Glutamatergic neuron (in vitro differentiated cells): ENCODE measurements at regions not wholly inside any gene's neighbourhood (a gene's known extent, or its start where the extent isn't known, plus 50 kb on each side); places are given as distances from the start of the nearest gene placed in this dataset.

Source experiments
- DNase-seq: peaks from one replicate; pipeline ENCODE4 v3.0.0; 2022
- H3K27ac Mint-ChIP-seq: one replicate; pipeline ENCODE4 v1.8.0; 2020; ENCODE audit warnings: mild to moderate bottlenecking, mixed read lengths, inconsistent platforms; ENCODE audit not compliant: unreplicated experiment
- H3K27me3 Mint-ChIP-seq: one replicate; pipeline ENCODE4 v1.8.0; 2020; ENCODE audit warnings: mild to moderate bottlenecking, moderate library complexity, mixed read lengths, inconsistent platforms; ENCODE audit not compliant: unreplicated experiment
- H3K36me3 Mint-ChIP-seq: one replicate; pipeline ENCODE4 v1.8.0; 2020; ENCODE audit warnings: mild to moderate bottlenecking, mixed read lengths, inconsistent platforms; ENCODE audit not compliant: unreplicated experiment
- H3K4me1 Mint-ChIP-seq: one replicate; pipeline ENCODE4 v1.8.0; 2020; ENCODE audit warnings: mild to moderate bottlenecking, low read depth, mixed read lengths, inconsistent platforms; ENCODE audit not compliant: unreplicated experiment
- H3K4me3 Mint-ChIP-seq: one replicate; pipeline ENCODE4 v1.8.0; 2020; ENCODE audit warnings: mild to moderate bottlenecking, mixed read lengths, inconsistent platforms; ENCODE audit not compliant: unreplicated experiment
- H3K9me3 Mint-ChIP-seq: one replicate; pipeline ENCODE4 v1.8.0; 2020; ENCODE audit warnings: mild to moderate bottlenecking, moderate library complexity, mixed read lengths, inconsistent platforms; ENCODE audit not compliant: unreplicated experiment
- CTCF ChIP-seq: fragments of 200-600 bp; sonication (generic); IDR thresholded peaks from one replicate; pipeline ENCODE4 v1.5.0; 2021; ENCODE audit not compliant: partially characterized antibody, unreplicated experiment

DNA sequence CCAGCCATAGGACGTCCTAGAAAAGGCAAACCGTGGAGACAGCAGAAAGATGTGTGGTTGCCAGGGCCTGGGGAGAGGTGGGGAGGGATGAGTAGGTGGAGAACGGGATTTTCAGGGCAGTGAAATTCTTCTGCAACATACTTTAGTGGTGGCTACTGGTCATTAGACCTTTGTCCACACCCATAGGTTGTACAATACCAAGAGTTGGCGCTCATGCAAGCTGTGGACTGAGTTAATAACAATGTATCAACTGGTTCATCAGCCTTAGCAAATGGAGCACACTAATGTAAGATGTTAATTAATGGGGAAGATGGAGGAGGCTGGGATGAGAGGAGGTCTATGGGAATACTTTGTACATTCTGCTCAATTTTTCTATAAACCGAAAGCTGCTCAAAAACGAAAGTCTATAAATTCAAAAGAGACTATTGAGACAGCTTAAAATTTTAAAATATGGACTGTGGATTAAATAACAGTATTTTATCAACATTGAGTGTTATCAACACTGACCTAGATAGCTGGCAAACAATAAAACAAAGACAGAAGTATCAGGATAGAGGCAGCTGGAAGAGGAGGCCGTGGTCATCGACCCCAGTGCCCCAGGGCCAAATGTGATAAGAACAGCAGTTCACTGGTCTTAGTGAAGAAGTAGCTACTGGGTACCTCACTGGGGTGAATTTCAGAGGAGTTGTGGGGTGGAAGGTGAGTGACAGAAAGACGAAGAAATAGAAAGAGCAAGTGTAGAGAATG, 90.9 kb downstream of the SYNE3 start:
- Mint-ChIP-seq H3K4me1 (no peaks in the 10 kb centered on the region), H3K27ac (no peak overlapping the region), H3K36me3 (peaks cover 4% of the 10 kb centered on the region), H3K4me3 (no peak overlapping the region), H3K9me3 (peaks cover 6% of the 10 kb centered on the region), H3K27me3 (peaks cover 2% of the 10 kb centered on the region)
- no peak for TF ChIP-seq CTCF
- no peak for DNase-seq

- H3K9me3 Mint-ChIP-seq = peaks cover 5% of the 10 kb centered on the region
Measured at GRCh38 chr14:95424529-95424928, 91.9 kb downstream of the SYNE3 start.

GRCh38 chr14:95421741-95422140, 94.7 kb downstream of the SYNE3 start:
- DNase-seq = no peak
- peaks cover 4% of the 10 kb centered on the region for H3K27me3 Mint-ChIP-seq
- peaks cover 5% of the 10 kb centered on the region for H3K9me3 Mint-ChIP-seq
- H3K36me3 Mint-ChIP-seq = peaks cover 11% of the 10 kb centered on the region
- TF ChIP-seq CTCF = no peak
- H3K27ac Mint-ChIP-seq = no peak overlapping the region
- no peaks in the 10 kb centered on the region for H3K4me1 Mint-ChIP-seq
- H3K4me3 Mint-ChIP-seq = no peak overlapping the region

More at GRCh38 chr14:95424529-95424928, 91.9 kb downstream of the SYNE3 start:
- Mint-ChIP-seq H3K4me3 (no peak overlapping the region), H3K4me1 (no peaks in the 10 kb centered on the region), H3K36me3 (peaks cover 10% of the 10 kb centered on the region), H3K27ac (no peak overlapping the region), H3K27me3 (peaks cover 2% of the 10 kb centered on the region)
- no peak for DNase-seq
- no peak for TF ChIP-seq CTCF

DNA sequence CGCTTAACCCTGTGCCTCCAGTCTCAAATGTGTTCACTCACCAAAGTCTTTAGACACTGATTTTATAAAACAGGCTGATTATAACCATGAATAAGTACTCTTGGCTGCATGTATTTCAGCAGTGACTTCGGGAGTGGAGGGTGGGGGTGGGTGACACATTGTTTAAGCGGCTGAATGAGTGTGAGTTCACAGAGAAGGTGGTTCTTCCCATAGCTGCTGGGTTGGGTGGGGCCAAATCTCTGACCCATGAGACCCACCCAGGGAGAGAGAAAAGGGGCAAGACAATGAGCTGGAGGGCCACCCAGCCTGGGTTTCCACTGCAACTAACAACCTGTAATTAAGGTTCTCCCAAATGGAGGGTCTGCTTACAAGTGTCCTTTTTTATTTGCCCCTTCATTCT, 96.4 kb downstream of the SYNE3 start:
- no peak for DNase-seq
- H3K4me3 Mint-ChIP-seq = no peak overlapping the region
- H3K9me3 Mint-ChIP-seq = peaks cover 5% of the 10 kb centered on the region
- H3K27me3 Mint-ChIP-seq = peaks cover 4% of the 10 kb centered on the region
- H3K27ac Mint-ChIP-seq = no peak overlapping the region
- H3K4me1 Mint-ChIP-seq = no peaks in the 10 kb centered on the region
- TF ChIP-seq CTCF = no peak
- H3K36me3 Mint-ChIP-seq = peaks cover 11% of the 10 kb centered on the region

GRCh38 chr14:95419569-95419968, 96.9 kb downstream of the SYNE3 start:
- no peak overlapping the region for H3K4me3 Mint-ChIP-seq
- H3K36me3 Mint-ChIP-seq = peaks cover 11% of the 10 kb centered on the region
- DNase-seq = no peak
- peak overlapping the region; percentile 24 for H3K27ac Mint-ChIP-seq
- H3K4me1 Mint-ChIP-seq = no peaks in the 10 kb centered on the region
- peaks cover 5% of the 10 kb centered on the region for H3K9me3 Mint-ChIP-seq
- H3K27me3 Mint-ChIP-seq = peaks cover 4% of the 10 kb centered on the region
- no peak for TF ChIP-seq CTCF
